DND-41 (cell line): ENCODE measurements at regions not wholly inside any gene's neighbourhood (a gene's known extent, or its start where the extent isn't known, plus 50 kb on each side); places are given as distances from the start of the nearest gene placed in this dataset.

Source experiments
- CTCF ChIP-seq: IDR thresholded peaks from 2 replicates; pipeline ENCODE4 v1.5.1; 2012; ENCODE audit warnings: borderline replicate concordance, low read length, moderate library complexity, mild to moderate bottlenecking; ENCODE audit not compliant: poor library complexity, severe bottlenecking; ENCODE audit errors: extremely low read depth
- EZH2 ChIP-seq: IDR thresholded peaks from 3 replicates; pipeline ENCODE4 v1.6.1; 2012; ENCODE audit warnings: borderline replicate concordance, low read depth, mild to moderate bottlenecking, moderate library complexity, low read length, inconsistent platforms; ENCODE audit not compliant: severe bottlenecking

GRCh38 chr5:104024538-104024937 is 461.9 kb upstream of the NUDT12 start:
- TF ChIP-seq CTCF (no peak), EZH2 (no peak)
